ENCODE measurements at regions not wholly inside any gene's neighbourhood (a gene's known extent, or its start where the extent isn't known, plus 50 kb on each side); places are given as distances from the start of the nearest gene placed in this dataset.

DNA sequence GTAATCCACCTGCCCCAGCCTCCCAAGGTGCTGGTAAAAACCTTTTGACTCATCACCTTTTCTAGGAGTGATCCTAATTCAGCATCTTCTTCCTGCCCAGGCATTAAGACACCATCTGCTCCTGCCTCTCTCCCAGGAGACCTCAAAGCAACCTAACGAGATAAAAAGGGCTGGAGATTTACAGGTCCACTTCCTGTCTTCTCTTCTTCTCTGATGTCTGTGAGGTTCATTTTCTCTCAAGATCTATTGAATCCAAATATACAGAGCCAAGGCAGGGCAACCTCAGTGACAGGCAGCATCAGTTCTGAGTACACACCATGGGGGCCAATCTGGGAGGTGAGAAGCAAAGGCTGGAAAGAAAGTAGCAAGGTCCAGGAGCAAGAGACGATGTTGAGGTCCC is 219.4 kb downstream of the SETD4 start:
- H3K9ac ChIP-seq (replicated peaks; ENCODE audit: extremely low read depth, insufficient read depth, low read length), result no peak overlapping the region
- H3K4me2 ChIP-seq (ENCODE audit: insufficient read depth, low read length), result no peak overlapping the region
- BruUV-seq (replicated peaks), result no TSS peak
- H3K9me1 ChIP-seq (replicated peaks; ENCODE audit: control insufficient read depth, extremely low read depth, insufficient read depth, low read length), result no peaks in the 10 kb centered on the region
- no peaks in the 10 kb centered on the region for H4K20me1 ChIP-seq (replicated peaks; ENCODE audit: control insufficient read depth, extremely low read depth, insufficient read depth, low read length)
- no peaks in the 10 kb centered on the region for H3K36me3 ChIP-seq (ENCODE audit: control insufficient read depth in 2 of 2, extremely low read depth in 1 of 2, insufficient read depth in 2 of 2, low read length in 2 of 2)
- POLR2A ChIA-PET, result no interaction called here
- intact Hi-C loops (cut with micrococcal nuclease), result loop anchor here (1.0 to 10.0 kb wide), 5 partner anchors 187 to 1096 kb away; no protein-coding TSS in a partner anchor
- no peak overlapping the region for H3K27ac ChIP-seq (ENCODE audit: insufficient read depth, low read depth, low read length)
- peaks cover 0 to 2% of the 10 kb centered on the region in 2 experiments for H3K27me3 ChIP-seq (ENCODE audit: control insufficient read depth in 2 of 2, insufficient read depth in 2 of 2, low read length in 2 of 2)
- CTCF ChIA-PET, result interaction anchor here (0.6 to 3.7 kb wide), 11 partner anchors 9 to 1209 kb away, joined by 3 to 168 read pairs (median 6); no protein-coding TSS in a partner anchor
- H2AFZ ChIP-seq (ENCODE audit: low read depth, low read length), result no peak overlapping the region
- TF ChIP-seq JUN (IDR thresholded peaks at IDR 0.05; ENCODE audit: borderline replicate concordance, insufficient read depth, insufficient read length, low read depth), result no peak
- TF ChIP-seq POLR2AphosphoS5 (IDR thresholded peaks at IDR 0.05; ENCODE audit: insufficient read depth, low read depth, low read length), result no peak
- TF ChIP-seq FOS (IDR thresholded peaks at IDR 0.05; ENCODE audit: borderline replicate concordance, insufficient read depth, low read length), result no peak
- TF ChIP-seq, protein P1, sequence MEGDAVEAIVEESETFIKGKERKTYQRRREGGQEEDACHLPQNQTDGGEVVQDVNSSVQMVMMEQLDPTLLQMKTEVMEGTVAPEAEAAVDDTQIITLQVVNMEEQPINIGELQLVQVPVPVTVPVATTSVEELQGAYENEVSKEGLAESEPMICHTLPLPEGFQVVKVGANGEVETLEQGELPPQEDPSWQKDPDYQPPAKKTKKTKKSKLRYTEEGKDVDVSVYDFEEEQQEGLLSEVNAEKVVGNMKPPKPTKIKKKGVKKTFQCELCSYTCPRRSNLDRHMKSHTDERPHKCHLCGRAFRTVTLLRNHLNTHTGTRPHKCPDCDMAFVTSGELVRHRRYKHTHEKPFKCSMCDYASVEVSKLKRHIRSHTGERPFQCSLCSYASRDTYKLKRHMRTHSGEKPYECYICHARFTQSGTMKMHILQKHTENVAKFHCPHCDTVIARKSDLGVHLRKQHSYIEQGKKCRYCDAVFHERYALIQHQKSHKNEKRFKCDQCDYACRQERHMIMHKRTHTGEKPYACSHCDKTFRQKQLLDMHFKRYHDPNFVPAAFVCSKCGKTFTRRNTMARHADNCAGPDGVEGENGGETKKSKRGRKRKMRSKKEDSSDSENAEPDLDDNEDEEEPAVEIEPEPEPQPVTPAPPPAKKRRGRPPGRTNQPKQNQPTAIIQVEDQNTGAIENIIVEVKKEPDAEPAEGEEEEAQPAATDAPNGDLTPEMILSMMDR (IDR thresholded peaks at IDR 0.05; ENCODE audit: extremely low read depth in 1 of 2, insufficient read depth in 1 of 2, low read depth in 1 of 2, low read length in 2 of 2), result no peak
- TF ChIP-seq GATA2 (IDR thresholded peaks at IDR 0.05; ENCODE audit: insufficient read depth, insufficient read length, low read depth, low read length), result no peak
- no peak for TF ChIP-seq POLR2A (IDR thresholded peaks at IDR 0.05; ENCODE audit: low read depth, low read length)
- TF ChIP-seq EZH2 (IDR thresholded peaks at IDR 0.05; ENCODE audit: borderline replicate concordance, low read depth, low read length, severe bottlenecking), result no peak
- TF ChIP-seq MAX (IDR thresholded peaks at IDR 0.05; ENCODE audit: insufficient read depth, insufficient read length), result no peak
- no peak for TF ChIP-seq MYC (IDR thresholded peaks at IDR 0.05; ENCODE audit: low read depth, low read length)
- no peaks in the 10 kb centered on the region for H3K4me1 ChIP-seq (ENCODE audit: control insufficient read depth, extremely low read depth, insufficient read depth, low read length)
- no peak overlapping the region for H3K4me3 ChIP-seq (replicated peaks in 1 of 3; ENCODE audit: insufficient read depth in 1 of 3, low read depth in 1 of 3, low read length in 3 of 3)
- no peak for FAIRE-seq
- dilution Hi-C loops (cut with MboI; ENCODE audit: extremely low pct_ligation_motif_present, low sequenced_read_pairs), result no loop called here
- no peaks in the 10 kb centered on the region for H3K79me2 ChIP-seq (ENCODE audit: control insufficient read depth, insufficient read depth, low read length)
- no peaks in the 10 kb centered on the region for H3K9me3 ChIP-seq (replicated peaks; ENCODE audit: control insufficient read depth, insufficient read depth, low read length)
- no peak for DNase-seq (ENCODE audit: low read depth, low spot score)

Data from endothelial cell of umbilical vein (primary cell).